ENCODE measurements at regions not wholly inside any gene's neighbourhood (a gene's known extent, or its start where the extent isn't known, plus 50 kb on each side); places are given as distances from the start of the nearest gene placed in this dataset.

DNA sequence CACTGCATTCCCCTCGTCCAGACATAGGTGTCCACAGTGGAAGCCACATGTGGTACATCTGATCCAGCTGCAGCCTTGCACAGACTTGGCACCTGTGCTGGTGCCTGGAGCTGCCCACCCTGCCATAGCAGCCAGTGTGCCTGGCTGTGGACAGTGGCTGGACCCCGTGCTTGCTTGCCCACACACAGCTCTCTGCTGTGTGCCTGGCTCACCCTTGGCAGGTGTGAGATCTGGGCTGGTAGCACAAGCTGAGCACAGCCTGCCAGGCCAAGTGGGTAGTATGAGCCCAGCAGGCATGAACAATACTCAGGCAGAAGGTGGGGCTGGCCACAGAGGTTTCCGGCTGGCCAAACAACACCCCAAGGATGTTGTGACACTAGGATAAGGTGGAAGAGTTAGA, 614.4 kb downstream of the BCKDHB start:
- POLR2A ChIA-PET: interaction anchor here (1.0 kb wide), 1 partner anchor 8 kb away, joined by 4 read pairs; no protein-coding TSS in a partner anchor
- H3K27ac ChIP-seq (ENCODE audit: low read depth, low read length, poor library complexity, severe bottlenecking): no peak overlapping the region

DNA sequence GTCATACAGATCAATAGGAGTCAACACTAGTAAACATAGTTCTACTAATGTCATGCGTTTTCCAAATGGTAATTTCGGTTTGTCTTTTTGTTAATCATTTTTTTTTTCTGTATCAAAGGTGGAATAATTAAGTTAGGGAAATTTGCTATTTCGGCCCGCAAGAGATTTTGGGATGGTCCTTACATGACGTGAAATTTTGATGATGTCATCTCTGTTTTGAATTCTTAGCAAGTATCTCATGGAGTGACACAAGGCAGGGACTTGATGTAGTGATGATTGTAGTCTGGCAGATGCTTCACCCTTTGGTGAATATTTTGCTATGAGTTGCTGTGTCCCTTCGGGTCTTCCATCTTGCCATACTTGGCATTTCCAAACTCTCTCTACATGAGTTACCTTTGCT, 608.0 kb downstream of the BCKDHB start:
- BruUV-seq (replicated peaks): no TSS peak
- TF ChIP-seq, protein P1, sequence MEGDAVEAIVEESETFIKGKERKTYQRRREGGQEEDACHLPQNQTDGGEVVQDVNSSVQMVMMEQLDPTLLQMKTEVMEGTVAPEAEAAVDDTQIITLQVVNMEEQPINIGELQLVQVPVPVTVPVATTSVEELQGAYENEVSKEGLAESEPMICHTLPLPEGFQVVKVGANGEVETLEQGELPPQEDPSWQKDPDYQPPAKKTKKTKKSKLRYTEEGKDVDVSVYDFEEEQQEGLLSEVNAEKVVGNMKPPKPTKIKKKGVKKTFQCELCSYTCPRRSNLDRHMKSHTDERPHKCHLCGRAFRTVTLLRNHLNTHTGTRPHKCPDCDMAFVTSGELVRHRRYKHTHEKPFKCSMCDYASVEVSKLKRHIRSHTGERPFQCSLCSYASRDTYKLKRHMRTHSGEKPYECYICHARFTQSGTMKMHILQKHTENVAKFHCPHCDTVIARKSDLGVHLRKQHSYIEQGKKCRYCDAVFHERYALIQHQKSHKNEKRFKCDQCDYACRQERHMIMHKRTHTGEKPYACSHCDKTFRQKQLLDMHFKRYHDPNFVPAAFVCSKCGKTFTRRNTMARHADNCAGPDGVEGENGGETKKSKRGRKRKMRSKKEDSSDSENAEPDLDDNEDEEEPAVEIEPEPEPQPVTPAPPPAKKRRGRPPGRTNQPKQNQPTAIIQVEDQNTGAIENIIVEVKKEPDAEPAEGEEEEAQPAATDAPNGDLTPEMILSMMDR (conservative IDR thresholded peaks at IDR 0.05; ENCODE audit: low read length): no peak
- no peak for TF ChIP-seq EZH2phosphoT487 (IDR thresholded peaks at IDR 0.05; ENCODE audit: borderline replicate concordance, low read depth, low read length)
- H3K4me2 ChIP-seq (ENCODE audit: low read length): no peak overlapping the region
- no peak overlapping the region for H2AFZ ChIP-seq (ENCODE audit: low read length)
- H3K4me3 ChIP-seq (ENCODE audit: low read depth, low read length, poor library complexity, severe bottlenecking): no peak overlapping the region
- POLR2A ChIA-PET: no interaction called here
- CTCF ChIA-PET (ENCODE audit: unreplicated experiment): no interaction called here
- H3K4me1 ChIP-seq (ENCODE audit: insufficient read depth, low read length, poor library complexity, severe bottlenecking): no peaks in the 10 kb centered on the region
- no peaks in the 10 kb centered on the region for H3K36me3 ChIP-seq (ENCODE audit: insufficient read depth, low read length)
- no peak overlapping the region for H3K27ac ChIP-seq (ENCODE audit: low read depth, low read length, poor library complexity, severe bottlenecking)
- no peaks in the 10 kb centered on the region for H3K79me2 ChIP-seq (ENCODE audit: insufficient read depth, low read depth, low read length)
- intact Hi-C loops (cut with micrococcal nuclease; ENCODE audit: unreplicated experiment): no loop called here
- DNase-seq (ENCODE audit: low spot score): no peak
- H3K9me2 ChIP-seq (ENCODE audit: insufficient read depth, low read length): no peaks in the 10 kb centered on the region
- H4K20me1 ChIP-seq (ENCODE audit: insufficient read depth, low read length): no peaks in the 10 kb centered on the region
- H3K9me3 ChIP-seq (ENCODE audit: low read length): no peaks in the 10 kb centered on the region

More for the DNA sequence above, 614.4 kb downstream of the BCKDHB start:
- Histone ChIP-seq H4K20me1 (ENCODE audit: insufficient read depth, low read length) (no peaks in the 10 kb centered on the region), H2AFZ (ENCODE audit: low read length) (no peak overlapping the region), H3K4me1 (ENCODE audit: insufficient read depth, low read length, poor library complexity, severe bottlenecking) (no peaks in the 10 kb centered on the region), H3K36me3 (ENCODE audit: insufficient read depth, low read length) (no peaks in the 10 kb centered on the region), H3K9me3 (ENCODE audit: low read length) (no peaks in the 10 kb centered on the region), H3K4me3 (ENCODE audit: low read depth, low read length, poor library complexity, severe bottlenecking) (no peak overlapping the region), H3K79me2 (ENCODE audit: insufficient read depth, low read depth, low read length) (no peaks in the 10 kb centered on the region), H3K9me2 (ENCODE audit: insufficient read depth, low read length) (no peaks in the 10 kb centered on the region), H3K4me2 (ENCODE audit: low read length) (no peak overlapping the region)
- DNase-seq (ENCODE audit: low spot score): no peak
- TF ChIP-seq, protein P1 (conservative IDR thresholded peaks at IDR 0.05; ENCODE audit: low read length): no peak
- TF ChIP-seq EZH2phosphoT487 (IDR thresholded peaks at IDR 0.05; ENCODE audit: borderline replicate concordance, low read depth, low read length): no peak
- CTCF ChIA-PET (ENCODE audit: unreplicated experiment): no interaction called here
- intact Hi-C loops (cut with micrococcal nuclease; ENCODE audit: unreplicated experiment): no loop called here
- no TSS peak for BruUV-seq (replicated peaks)

DNA sequence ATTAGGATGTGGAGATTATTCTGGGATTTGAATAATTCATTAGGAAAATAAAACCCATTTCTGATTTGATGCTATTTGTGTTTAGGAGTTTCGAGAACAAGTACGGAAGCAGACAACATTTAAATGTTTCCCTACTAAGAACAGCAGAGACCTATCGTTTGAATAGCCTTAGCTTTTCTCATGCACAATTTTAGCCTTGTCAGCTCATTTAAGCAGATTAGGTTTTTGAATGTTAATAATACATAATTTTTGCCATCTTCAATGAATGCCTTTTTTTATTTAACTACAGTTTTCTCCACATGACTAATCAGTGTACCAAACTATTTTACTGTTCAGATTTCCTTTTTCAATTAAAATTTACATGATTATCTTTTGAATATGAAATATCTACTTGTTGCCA, 592.0 kb downstream of the BCKDHB start:
- Histone ChIP-seq H3K27ac (ENCODE audit: low read depth, low read length, poor library complexity, severe bottlenecking) (no peak overlapping the region), H3K9me3 (ENCODE audit: low read length) (no peaks in the 10 kb centered on the region), H2AFZ (ENCODE audit: low read length) (no peak overlapping the region), H3K4me2 (ENCODE audit: low read length) (no peak overlapping the region), H3K36me3 (ENCODE audit: insufficient read depth, low read length) (no peaks in the 10 kb centered on the region), H3K9me2 (ENCODE audit: insufficient read depth, low read length) (no peaks in the 10 kb centered on the region), H3K4me3 (ENCODE audit: low read depth, low read length, poor library complexity, severe bottlenecking) (no peak overlapping the region), H3K4me1 (ENCODE audit: insufficient read depth, low read length, poor library complexity, severe bottlenecking) (no peaks in the 10 kb centered on the region), H4K20me1 (ENCODE audit: insufficient read depth, low read length) (no peaks in the 10 kb centered on the region), H3K79me2 (ENCODE audit: insufficient read depth, low read depth, low read length) (no peaks in the 10 kb centered on the region)
- ChIA-PET CTCF (ENCODE audit: unreplicated experiment) (no interaction called here), POLR2A (interaction anchor here (1.2 kb wide), 1 partner anchor 15 kb away, joined by 7 read pairs; no protein-coding TSS in a partner anchor)
- no TSS peak for BruUV-seq (replicated peaks)
- no peak for DNase-seq (ENCODE audit: low spot score)
- intact Hi-C loops (cut with micrococcal nuclease; ENCODE audit: unreplicated experiment): no loop called here
- TF ChIP-seq, protein P1 (conservative IDR thresholded peaks at IDR 0.05; ENCODE audit: low read length): no peak
- TF ChIP-seq EZH2phosphoT487 (IDR thresholded peaks at IDR 0.05; ENCODE audit: borderline replicate concordance, low read depth, low read length): no peak
